Stimulated activated CD4-positive, alpha-beta T cell treated with anti-CD3 and anti-CD28 coated beads, Interleukin-2, amount 100 ng/mL, for 48 hours (primary cell): ENCODE measurements at regions not wholly inside any gene's neighbourhood (a gene's known extent, or its start where the extent isn't known, plus 50 kb on each side); places are given as distances from the start of the nearest gene placed in this dataset.

Source experiments
- DNase-seq, 2 donors: peaks; one replicate each; pipeline ENCODE4 v3.0.0-alpha.2; 2020

- peak in 1 of 2 donors; percentile 2 for DNase-seq
Observed at GRCh38 chrX:110847334-110847733, 51.7 kb upstream of the CHRDL1 start.

GRCh38 chrX:110846071-110846470 is 50.5 kb upstream of the CHRDL1 start:
- no peak for DNase-seq
